A549 (cell line): ENCODE measurements at regions not wholly inside any gene's neighbourhood (a gene's known extent, or its start where the extent isn't known, plus 50 kb on each side); places are given as distances from the start of the nearest gene placed in this dataset.

Source experiments
- ATAC-seq, 2 experiments: fragments of 200-7000 bp in 1 of 2; fragments of >200 bp in 1 of 2; cut with Nextera tagmentation in 1 of 2; cut with Tn5 transposase in 1 of 2; 3 replicates each; pipeline versions ENCODE4 v1.8.0 to v1.9.1; 2018 to 2020; ENCODE audit warnings: mild to moderate bottlenecking in 1 of 2, moderate library complexity in 1 of 2
- CTCF ChIA-PET: fragments of 300-600 bp; sonication (Branson Sonifier 250); formaldehyde crosslinking; extraction: SDS; loops from one replicate; lab custom pipeline; 2021; ENCODE audit warnings: antibody characterized with exemption, inconsistent platforms; lab: Yijun Ruan, JAX
- POLR2A ChIA-PET: fragments of 350-600 bp; formaldehyde crosslinking; extraction: SDS; loops from one replicate; lab custom pipeline; 2021; ENCODE audit warnings: antibody characterized with exemption, inconsistent platforms; lab: Yijun Ruan, JAX
- DNase-seq, 2 experiments: peaks; one replicate each; pipeline versions ENCODE4 v3.0.0 to v3.0.0-alpha.2; 2011 to 2016; ENCODE audit warnings: low read depth in 1 of 2, low spot score in 1 of 2
- FAIRE-seq: peaks from 2 replicates; lab custom pipeline; 2011; peaks lifted over from hg19 to GRCh38; lab: Jason Lieb, UNC
- H3K27ac ChIP-seq, 2 experiments: fragments of >200 bp; sonication (Bioruptor Twin); formaldehyde crosslinking; 3 replicates each; pipeline ENCODE4 v1.5.1; 2016 to 2017
- H3K4me1 ChIP-seq: fragments of >200 bp; sonication (Bioruptor Twin); formaldehyde crosslinking; 3 replicates; pipeline ENCODE4 v1.6.1; 2016
- H3K4me2 ChIP-seq: fragments of >200 bp; sonication (Bioruptor Twin); formaldehyde crosslinking; 3 replicates; pipeline ENCODE4 v1.6.1; 2016
- H3K4me3 ChIP-seq: fragments of >200 bp; sonication (Bioruptor Twin); formaldehyde crosslinking; 3 replicates; pipeline ENCODE4 v1.5.1; 2016
- H3K9me3 ChIP-seq: fragments of >200 bp; sonication (Bioruptor Twin); formaldehyde crosslinking; 3 replicates; pipeline ENCODE4 v1.6.1; 2016
- BCL3 ChIP-seq: fragments of >200 bp; sonication (Bioruptor Twin); formaldehyde crosslinking; IDR thresholded peaks from 3 replicates; pipeline ENCODE4 v1.6.1; 2016
- CBX2 ChIP-seq: fragments of 200-600 bp; sonication (generic); IDR thresholded peaks from 2 replicates; pipeline ENCODE4 v1.6.1; 2016; ENCODE audit warnings: low read depth, mild to moderate bottlenecking, borderline replicate concordance
- CHD2 ChIP-seq: fragments of 150-350 bp; IDR thresholded peaks from 2 replicates; pipeline ENCODE4 v1.6.1; 2014; ENCODE audit warnings: low read length; ENCODE audit not compliant: partially characterized antibody
- E2F6 ChIP-seq: IDR thresholded peaks from 2 replicates; pipeline ENCODE4 v1.6.1; 2012; ENCODE audit warnings: low read depth, borderline replicate concordance
- FOSB ChIP-seq: fragments of 250-450 bp; sonication (Bioruptor Pico); IDR thresholded peaks from 2 replicates; pipeline ENCODE4 v1.5.0; 2020; ENCODE audit warnings: mild to moderate bottlenecking, moderate library complexity
- FOSL2 ChIP-seq, 2 experiments: fragments of 450-650 bp in 1 of 2; fragments of >200 bp in 1 of 2; sonication (Bioruptor Twin) in 1 of 2; formaldehyde crosslinking; IDR thresholded peaks; 2 replicates each; pipeline versions ENCODE4 v1.5.0 to v1.6.1; 2016 to 2020; ENCODE audit warnings: mild to moderate bottlenecking in 1 of 2, moderate library complexity in 1 of 2
- HEYL ChIP-seq: fragments of 250-450 bp; sonication (Bioruptor Pico); IDR thresholded peaks from 2 replicates; pipeline ENCODE4 v1.8.0; 2021; ENCODE audit warnings: mild to moderate bottlenecking, moderate library complexity
- HOXA7 ChIP-seq: fragments of 250-450 bp; sonication (Bioruptor Pico); IDR thresholded peaks from 2 replicates; pipeline ENCODE4 v1.5.0; 2020; ENCODE audit warnings: mild to moderate bottlenecking, moderate library complexity
- HOXB13 ChIP-seq: fragments of 250-450 bp; sonication (Bioruptor Pico); IDR thresholded peaks from 2 replicates; pipeline ENCODE4 v1.5.0; 2020; ENCODE audit warnings: low read depth, mild to moderate bottlenecking, moderate library complexity
- JUNB ChIP-seq: fragments of >200 bp; sonication (Bioruptor Twin); formaldehyde crosslinking; IDR thresholded peaks from 2 replicates; pipeline ENCODE4 v1.6.1; 2016
- MAFK ChIP-seq: fragments of 450-650 bp; IDR thresholded peaks from 2 replicates; pipeline ENCODE4 v1.6.1; 2014; ENCODE audit not compliant: partially characterized antibody
- NFE2L2 ChIP-seq: fragments of 150-350 bp; conservative IDR thresholded peaks from 2 replicates; pipeline ENCODE4 v1.6.1; 2014; ENCODE audit warnings: low read length
- NPAS2 ChIP-seq: fragments of 250-450 bp; sonication (Bioruptor Pico); IDR thresholded peaks from 2 replicates; pipeline ENCODE4 v1.8.0; 2022; ENCODE audit warnings: mild to moderate bottlenecking, moderate library complexity, borderline replicate concordance
- NR3C1 ChIP-seq: fragments of >200 bp; sonication (Bioruptor Twin); formaldehyde crosslinking; IDR thresholded peaks from 3 replicates; pipeline ENCODE4 v1.6.1; 2017
- POLR2AphosphoS2 ChIP-seq: conservative IDR thresholded peaks from 2 replicates; pipeline ENCODE4 v1.6.1; 2012; ENCODE audit warnings: low read length, improper control_type of control experiment, inconsistent platforms
- RNF2 ChIP-seq: fragments of 200-600 bp; sonication (generic); IDR thresholded peaks from 2 replicates; pipeline ENCODE4 v1.6.1; 2016; ENCODE audit warnings: low read depth, mild to moderate bottlenecking, antibody characterized with exemption, moderate library complexity, borderline replicate concordance
- TFCP2L1 ChIP-seq: fragments of 250-450 bp; sonication (Bioruptor Pico); IDR thresholded peaks from 2 replicates; pipeline ENCODE4 v1.5.0; 2021; ENCODE audit warnings: mild to moderate bottlenecking
- ZC3H11A ChIP-seq: fragments of 450-650 bp; IDR thresholded peaks from 2 replicates; pipeline ENCODE4 v1.6.1; 2014; ENCODE audit warnings: antibody characterized with exemption, mild to moderate bottlenecking
- ZSCAN20 ChIP-seq: fragments of 250-450 bp; sonication (Bioruptor Pico); IDR thresholded peaks from 2 replicates; pipeline ENCODE4 v1.8.0; 2022; ENCODE audit warnings: mild to moderate bottlenecking, moderate library complexity
- TF ChIP-seq, protein P1 (sequence below): fragments of 200-600 bp; sonication (generic); IDR thresholded peaks from 2 replicates; pipeline ENCODE4 v1.6.1; 2016; ENCODE audit warnings: antibody characterized with exemption, mild to moderate bottlenecking, moderate library complexity
- TF ChIP-seq, protein P2 (sequence below): fragments of >200 bp; sonication (Bioruptor Twin); formaldehyde crosslinking; IDR thresholded peaks from 3 replicates; pipeline ENCODE4 v1.5.1; 2016
- TF ChIP-seq, protein P3 (sequence below): IDR thresholded peaks from 2 replicates; pipeline ENCODE4 v1.6.1; 2012
- TF ChIP-seq, protein P4 (sequence below): fragments of 450-650 bp; IDR thresholded peaks from 2 replicates; pipeline ENCODE4 v1.6.1; 2014; ENCODE audit warnings: antibody characterized with exemption
- TF ChIP-seq, protein P5 (sequence below): fragments of 250-450 bp; sonication (Bioruptor Pico); IDR thresholded peaks from 2 replicates; pipeline ENCODE4 v1.5.0; 2020; ENCODE audit warnings: low read depth, mild to moderate bottlenecking, moderate library complexity

- FAIRE-seq = no peak
- Histone ChIP-seq H3K9me3 (no peaks in the 10 kb centered on the region), H3K4me1 (no peaks in the 10 kb centered on the region), H3K27ac (no peak overlapping the region), H3K4me2 (no peak overlapping the region), H3K4me3 (no peak overlapping the region)
- ChIA-PET POLR2A (no interaction called here), CTCF (no interaction called here)
- no peak for ATAC-seq
- TF ChIP-seq, protein P1, sequence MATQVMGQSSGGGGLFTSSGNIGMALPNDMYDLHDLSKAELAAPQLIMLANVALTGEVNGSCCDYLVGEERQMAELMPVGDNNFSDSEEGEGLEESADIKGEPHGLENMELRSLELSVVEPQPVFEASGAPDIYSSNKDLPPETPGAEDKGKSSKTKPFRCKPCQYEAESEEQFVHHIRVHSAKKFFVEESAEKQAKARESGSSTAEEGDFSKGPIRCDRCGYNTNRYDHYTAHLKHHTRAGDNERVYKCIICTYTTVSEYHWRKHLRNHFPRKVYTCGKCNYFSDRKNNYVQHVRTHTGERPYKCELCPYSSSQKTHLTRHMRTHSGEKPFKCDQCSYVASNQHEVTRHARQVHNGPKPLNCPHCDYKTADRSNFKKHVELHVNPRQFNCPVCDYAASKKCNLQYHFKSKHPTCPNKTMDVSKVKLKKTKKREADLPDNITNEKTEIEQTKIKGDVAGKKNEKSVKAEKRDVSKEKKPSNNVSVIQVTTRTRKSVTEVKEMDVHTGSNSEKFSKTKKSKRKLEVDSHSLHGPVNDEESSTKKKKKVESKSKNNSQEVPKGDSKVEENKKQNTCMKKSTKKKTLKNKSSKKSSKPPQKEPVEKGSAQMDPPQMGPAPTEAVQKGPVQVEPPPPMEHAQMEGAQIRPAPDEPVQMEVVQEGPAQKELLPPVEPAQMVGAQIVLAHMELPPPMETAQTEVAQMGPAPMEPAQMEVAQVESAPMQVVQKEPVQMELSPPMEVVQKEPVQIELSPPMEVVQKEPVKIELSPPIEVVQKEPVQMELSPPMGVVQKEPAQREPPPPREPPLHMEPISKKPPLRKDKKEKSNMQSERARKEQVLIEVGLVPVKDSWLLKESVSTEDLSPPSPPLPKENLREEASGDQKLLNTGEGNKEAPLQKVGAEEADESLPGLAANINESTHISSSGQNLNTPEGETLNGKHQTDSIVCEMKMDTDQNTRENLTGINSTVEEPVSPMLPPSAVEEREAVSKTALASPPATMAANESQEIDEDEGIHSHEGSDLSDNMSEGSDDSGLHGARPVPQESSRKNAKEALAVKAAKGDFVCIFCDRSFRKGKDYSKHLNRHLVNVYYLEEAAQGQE = no peak
- TF ChIP-seq, protein P2, sequence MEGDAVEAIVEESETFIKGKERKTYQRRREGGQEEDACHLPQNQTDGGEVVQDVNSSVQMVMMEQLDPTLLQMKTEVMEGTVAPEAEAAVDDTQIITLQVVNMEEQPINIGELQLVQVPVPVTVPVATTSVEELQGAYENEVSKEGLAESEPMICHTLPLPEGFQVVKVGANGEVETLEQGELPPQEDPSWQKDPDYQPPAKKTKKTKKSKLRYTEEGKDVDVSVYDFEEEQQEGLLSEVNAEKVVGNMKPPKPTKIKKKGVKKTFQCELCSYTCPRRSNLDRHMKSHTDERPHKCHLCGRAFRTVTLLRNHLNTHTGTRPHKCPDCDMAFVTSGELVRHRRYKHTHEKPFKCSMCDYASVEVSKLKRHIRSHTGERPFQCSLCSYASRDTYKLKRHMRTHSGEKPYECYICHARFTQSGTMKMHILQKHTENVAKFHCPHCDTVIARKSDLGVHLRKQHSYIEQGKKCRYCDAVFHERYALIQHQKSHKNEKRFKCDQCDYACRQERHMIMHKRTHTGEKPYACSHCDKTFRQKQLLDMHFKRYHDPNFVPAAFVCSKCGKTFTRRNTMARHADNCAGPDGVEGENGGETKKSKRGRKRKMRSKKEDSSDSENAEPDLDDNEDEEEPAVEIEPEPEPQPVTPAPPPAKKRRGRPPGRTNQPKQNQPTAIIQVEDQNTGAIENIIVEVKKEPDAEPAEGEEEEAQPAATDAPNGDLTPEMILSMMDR = no peak
- no peak for TF ChIP-seq E2F6
- no peak for TF ChIP-seq FOSB (CRISPR knock-in tag)
- TF ChIP-seq POLR2AphosphoS2 = no peak
- no peak for TF ChIP-seq HEYL (CRISPR knock-in tag)
- TF ChIP-seq CHD2 = no peak
- TF ChIP-seq ZC3H11A = no peak
- no peak for TF ChIP-seq JUNB
- no peak for TF ChIP-seq FOSL2 (IDR thresholded peaks at IDR 0.05)
- no peak for TF ChIP-seq FOSL2 (CRISPR knock-in tag; IDR thresholded peaks at IDR 0.05)
- no peak for DNase-seq
Observed at GRCh38 chr6:77228279-77228678, 235.0 kb downstream of the HTR1B start.

DNA sequence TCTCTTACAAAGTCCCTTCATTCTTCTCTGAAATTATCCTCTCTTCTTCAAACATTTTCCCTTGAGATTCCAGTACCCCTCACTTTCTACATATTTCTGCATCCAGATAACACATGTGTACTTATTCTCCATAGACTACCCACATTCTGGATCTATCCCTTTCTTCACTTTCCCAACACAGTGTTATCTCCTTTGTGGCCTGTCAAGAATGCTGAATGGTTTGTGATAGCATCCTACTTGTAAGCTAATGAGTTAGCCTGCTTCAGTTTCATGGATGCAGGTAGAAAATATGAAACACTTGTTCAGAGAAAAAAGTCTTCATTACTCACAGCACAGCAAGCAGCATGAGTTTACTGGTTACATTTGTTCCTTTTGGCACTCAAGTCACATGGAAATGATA lies 245.4 kb downstream of the HTR1B start:
- ChIA-PET CTCF (no interaction called here), POLR2A (no interaction called here)
- Histone ChIP-seq H3K4me2 (no peak overlapping the region), H3K9me3 (no peaks in the 10 kb centered on the region), H3K27ac (no peak overlapping the region), H3K4me3 (no peak overlapping the region), H3K4me1 (no peaks in the 10 kb centered on the region)
- DNase-seq (no peak), FAIRE-seq (no peak), ATAC-seq (no peak)
- TF ChIP-seq, protein P3, sequence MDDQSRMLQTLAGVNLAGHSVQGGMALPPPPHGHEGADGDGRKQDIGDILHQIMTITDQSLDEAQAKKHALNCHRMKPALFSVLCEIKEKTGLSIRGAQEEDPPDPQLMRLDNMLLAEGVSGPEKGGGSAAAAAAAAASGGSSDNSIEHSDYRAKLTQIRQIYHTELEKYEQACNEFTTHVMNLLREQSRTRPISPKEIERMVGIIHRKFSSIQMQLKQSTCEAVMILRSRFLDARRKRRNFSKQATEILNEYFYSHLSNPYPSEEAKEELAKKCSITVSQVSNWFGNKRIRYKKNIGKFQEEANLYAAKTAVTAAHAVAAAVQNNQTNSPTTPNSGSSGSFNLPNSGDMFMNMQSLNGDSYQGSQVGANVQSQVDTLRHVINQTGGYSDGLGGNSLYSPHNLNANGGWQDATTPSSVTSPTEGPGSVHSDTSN = no peak
- no peak for TF ChIP-seq MAFK
- no peak for TF ChIP-seq CBX2
- TF ChIP-seq NFE2L2 = no peak
- no peak for TF ChIP-seq HOXA7 (CRISPR knock-in tag)
- no peak for TF ChIP-seq TFCP2L1 (CRISPR knock-in tag)
- no peak for TF ChIP-seq NPAS2 (CRISPR knock-in tag)

GRCh38 chr6:77205936-77206335 lies 257.4 kb downstream of the HTR1B start:
- DNase-seq = no peak
- CTCF ChIA-PET = no interaction called here
- POLR2A ChIA-PET = no interaction called here
- H3K9me3 ChIP-seq = no peaks in the 10 kb centered on the region
- no peak for FAIRE-seq
- H3K4me2 ChIP-seq = no peak overlapping the region
- H3K4me3 ChIP-seq = no peak overlapping the region
- no peak overlapping the region for H3K27ac ChIP-seq
- ATAC-seq = no peak
- no peaks in the 10 kb centered on the region for H3K4me1 ChIP-seq
- TF ChIP-seq, protein P4, sequence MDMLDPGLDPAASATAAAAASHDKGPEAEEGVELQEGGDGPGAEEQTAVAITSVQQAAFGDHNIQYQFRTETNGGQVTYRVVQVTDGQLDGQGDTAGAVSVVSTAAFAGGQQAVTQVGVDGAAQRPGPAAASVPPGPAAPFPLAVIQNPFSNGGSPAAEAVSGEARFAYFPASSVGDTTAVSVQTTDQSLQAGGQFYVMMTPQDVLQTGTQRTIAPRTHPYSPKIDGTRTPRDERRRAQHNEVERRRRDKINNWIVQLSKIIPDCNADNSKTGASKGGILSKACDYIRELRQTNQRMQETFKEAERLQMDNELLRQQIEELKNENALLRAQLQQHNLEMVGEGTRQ = no peak
- TF ChIP-seq, protein P5, sequence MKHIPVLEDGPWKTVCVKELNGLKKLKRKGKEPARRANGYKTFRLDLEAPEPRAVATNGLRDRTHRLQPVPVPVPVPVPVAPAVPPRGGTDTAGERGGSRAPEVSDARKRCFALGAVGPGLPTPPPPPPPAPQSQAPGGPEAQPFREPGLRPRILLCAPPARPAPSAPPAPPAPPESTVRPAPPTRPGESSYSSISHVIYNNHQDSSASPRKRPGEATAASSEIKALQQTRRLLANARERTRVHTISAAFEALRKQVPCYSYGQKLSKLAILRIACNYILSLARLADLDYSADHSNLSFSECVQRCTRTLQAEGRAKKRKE (CRISPR knock-in tag) = no peak
- TF ChIP-seq BCL3 (no peak), RNF2 (no peak), HOXB13 (no peak), CBX2 (no peak), NR3C1 (no peak), ZSCAN20 (CRISPR knock-in tag) (no peak)
- TF ChIP-seq, protein P3 = no peak
